ENCODE measurements at regions not wholly inside any gene's neighbourhood (a gene's known extent, or its start where the extent isn't known, plus 50 kb on each side); places are given as distances from the start of the nearest gene placed in this dataset.

DNA sequence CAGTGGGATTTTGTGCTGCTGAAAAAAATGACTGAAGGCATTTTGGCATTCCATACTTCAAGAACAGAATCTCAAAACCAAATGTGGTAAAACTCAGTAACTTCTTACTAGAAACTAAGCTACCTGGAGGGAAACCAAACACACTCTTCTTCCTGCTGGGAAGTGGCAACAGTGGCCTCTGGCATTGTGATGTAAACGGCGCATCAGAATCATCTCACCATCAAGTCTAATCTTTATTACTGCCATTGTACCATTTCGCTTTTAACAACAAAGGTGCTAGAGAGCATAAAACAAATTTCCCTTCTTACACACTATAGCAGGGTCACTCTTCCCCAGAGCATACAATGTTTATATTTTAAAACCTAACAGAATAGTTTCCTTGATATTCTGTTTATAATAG, 101.6 kb upstream of the CEP162 start:
- Histone ChIP-seq H3K27me3 (ENCODE audit: insufficient read depth, low read length) (no peaks in the 10 kb centered on the region), H3K79me2 (ENCODE audit: insufficient read depth, low read length) (no peaks in the 10 kb centered on the region), H3K36me3 (ENCODE audit: insufficient read depth, low read length) (no peaks in the 10 kb centered on the region), H3K4me2 (ENCODE audit: insufficient read depth, low read length) (no peak overlapping the region), H4K20me1 (ENCODE audit: insufficient read depth, low read length) (no peaks in the 10 kb centered on the region), H3K4me1 (ENCODE audit: insufficient read depth, low read length) (no peaks in the 10 kb centered on the region), H3K4me3 (ENCODE audit: insufficient read depth, low read length) (no peak overlapping the region), H3K27ac (ENCODE audit: low read depth, low read length) (no peak overlapping the region), H2AFZ (ENCODE audit: low read length) (peak overlapping the region; percentile 45), H3K9me3 (ENCODE audit: low read depth, low read length) (no peaks in the 10 kb centered on the region)
- TF ChIP-seq, protein P1, sequence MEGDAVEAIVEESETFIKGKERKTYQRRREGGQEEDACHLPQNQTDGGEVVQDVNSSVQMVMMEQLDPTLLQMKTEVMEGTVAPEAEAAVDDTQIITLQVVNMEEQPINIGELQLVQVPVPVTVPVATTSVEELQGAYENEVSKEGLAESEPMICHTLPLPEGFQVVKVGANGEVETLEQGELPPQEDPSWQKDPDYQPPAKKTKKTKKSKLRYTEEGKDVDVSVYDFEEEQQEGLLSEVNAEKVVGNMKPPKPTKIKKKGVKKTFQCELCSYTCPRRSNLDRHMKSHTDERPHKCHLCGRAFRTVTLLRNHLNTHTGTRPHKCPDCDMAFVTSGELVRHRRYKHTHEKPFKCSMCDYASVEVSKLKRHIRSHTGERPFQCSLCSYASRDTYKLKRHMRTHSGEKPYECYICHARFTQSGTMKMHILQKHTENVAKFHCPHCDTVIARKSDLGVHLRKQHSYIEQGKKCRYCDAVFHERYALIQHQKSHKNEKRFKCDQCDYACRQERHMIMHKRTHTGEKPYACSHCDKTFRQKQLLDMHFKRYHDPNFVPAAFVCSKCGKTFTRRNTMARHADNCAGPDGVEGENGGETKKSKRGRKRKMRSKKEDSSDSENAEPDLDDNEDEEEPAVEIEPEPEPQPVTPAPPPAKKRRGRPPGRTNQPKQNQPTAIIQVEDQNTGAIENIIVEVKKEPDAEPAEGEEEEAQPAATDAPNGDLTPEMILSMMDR (IDR thresholded peaks at IDR 0.05; ENCODE audit: extremely low read depth, low read depth, low read length) = no peak
- peak; percentile 31 for DNase-seq (ENCODE audit: insufficient read length, low spot score, missing footprints)

DNA sequence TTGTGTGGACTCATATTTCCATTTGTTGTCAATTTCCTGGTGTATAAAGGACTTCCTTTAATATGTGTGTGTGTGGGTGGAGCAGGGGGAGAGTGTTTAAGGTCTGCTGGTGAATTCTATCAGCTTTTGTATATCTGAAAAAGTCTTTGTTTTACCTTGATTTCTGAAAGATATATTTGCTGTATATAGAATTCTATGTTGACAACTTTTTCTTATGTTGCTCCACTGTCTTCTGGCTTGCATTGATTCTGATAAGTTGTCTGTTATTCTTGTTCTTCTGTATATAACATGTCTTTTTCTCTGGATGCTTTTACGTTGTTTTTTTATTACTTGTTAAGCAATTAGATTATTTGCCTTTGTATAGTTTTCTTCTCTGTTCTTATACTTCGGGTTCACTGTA, 90.0 kb upstream of the CEP162 start:
- Histone ChIP-seq H3K4me1 (ENCODE audit: insufficient read depth, low read length) (peaks cover 6% of the 10 kb centered on the region), H3K4me3 (ENCODE audit: insufficient read depth, low read length) (no peak overlapping the region), H3K27me3 (ENCODE audit: insufficient read depth, low read length) (no peaks in the 10 kb centered on the region), H3K27ac (ENCODE audit: low read depth, low read length) (no peak overlapping the region), H4K20me1 (ENCODE audit: insufficient read depth, low read length) (no peaks in the 10 kb centered on the region), H3K9me3 (ENCODE audit: low read depth, low read length) (no peaks in the 10 kb centered on the region), H3K4me2 (ENCODE audit: insufficient read depth, low read length) (no peak overlapping the region), H2AFZ (ENCODE audit: low read length) (no peak overlapping the region), H3K79me2 (ENCODE audit: insufficient read depth, low read length) (no peaks in the 10 kb centered on the region), H3K36me3 (ENCODE audit: insufficient read depth, low read length) (no peaks in the 10 kb centered on the region)
- DNase-seq (ENCODE audit: insufficient read length, low spot score, missing footprints) = no peak
- TF ChIP-seq, protein P1 (IDR thresholded peaks at IDR 0.05; ENCODE audit: extremely low read depth, low read depth, low read length) = no peak

DNA sequence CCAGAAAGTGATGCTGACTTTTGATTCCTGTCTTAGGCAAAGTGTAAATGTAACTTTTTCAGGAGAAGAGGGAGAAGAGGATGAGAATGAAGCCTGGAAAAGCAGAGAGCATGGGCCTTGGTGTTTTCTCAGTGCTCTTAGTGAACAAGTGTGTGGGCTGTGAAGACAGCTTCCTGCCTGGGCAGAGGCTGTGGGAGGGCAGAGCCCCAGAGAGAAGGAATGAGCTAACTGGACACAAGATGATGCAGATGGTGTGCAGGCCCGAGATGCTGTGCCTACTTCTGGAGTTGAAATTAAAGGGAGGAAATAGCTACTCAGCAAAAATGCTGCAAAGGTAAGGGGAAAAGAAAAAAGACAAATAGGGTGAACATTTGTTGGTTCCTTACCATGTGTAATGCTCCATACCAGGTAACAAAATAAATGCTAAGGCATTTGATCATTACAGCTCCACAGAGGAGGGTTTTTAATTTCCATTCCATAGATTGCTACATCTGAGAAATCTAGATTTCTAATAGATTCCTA, 87.0 kb upstream of the CEP162 start:
- Histone ChIP-seq H3K36me3 (ENCODE audit: insufficient read depth, low read length) (no peaks in the 10 kb centered on the region), H3K4me1 (ENCODE audit: insufficient read depth, low read length) (peaks cover 6% of the 10 kb centered on the region), H4K20me1 (ENCODE audit: insufficient read depth, low read length) (no peaks in the 10 kb centered on the region), H2AFZ (ENCODE audit: low read length) (peak overlapping the region; percentile 81), H3K79me2 (ENCODE audit: insufficient read depth, low read length) (no peaks in the 10 kb centered on the region), H3K9me3 (ENCODE audit: low read depth, low read length) (no peaks in the 10 kb centered on the region), H3K27me3 (ENCODE audit: insufficient read depth, low read length) (no peaks in the 10 kb centered on the region), H3K4me3 (ENCODE audit: insufficient read depth, low read length) (no peak overlapping the region), H3K4me2 (ENCODE audit: insufficient read depth, low read length) (peak overlapping the region; percentile 54), H3K27ac (ENCODE audit: low read depth, low read length) (no peak overlapping the region)
- TF ChIP-seq, protein P1 (IDR thresholded peaks at IDR 0.05; ENCODE audit: extremely low read depth, low read depth, low read length) = no peak
- DNase-seq (ENCODE audit: insufficient read length, low spot score, missing footprints) = no peak

DNA sequence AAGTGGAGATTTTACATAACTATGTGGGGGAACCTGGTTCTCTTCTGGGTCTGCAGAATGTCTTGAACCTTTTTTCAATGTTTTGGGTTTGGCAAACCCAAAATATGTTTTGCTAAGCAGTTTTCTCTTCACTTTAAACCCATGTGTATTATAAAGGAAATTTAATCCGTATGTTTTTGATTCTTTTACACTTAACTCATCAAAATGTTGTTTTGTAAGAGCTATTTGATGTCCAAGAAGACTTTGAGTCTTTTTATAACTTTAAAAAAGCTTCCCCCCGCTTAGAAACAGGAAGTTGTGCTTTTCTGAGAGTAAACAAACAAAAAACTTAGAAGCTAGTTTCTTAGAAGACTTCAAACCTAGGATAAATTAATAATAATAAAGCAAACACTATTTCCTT, 81.9 kb upstream of the CEP162 start:
- Histone ChIP-seq H3K4me1 (ENCODE audit: insufficient read depth, low read length) (peaks cover 2% of the 10 kb centered on the region), H3K27me3 (ENCODE audit: insufficient read depth, low read length) (no peaks in the 10 kb centered on the region), H3K4me2 (ENCODE audit: insufficient read depth, low read length) (no peak overlapping the region), H3K36me3 (ENCODE audit: insufficient read depth, low read length) (no peaks in the 10 kb centered on the region), H3K4me3 (ENCODE audit: insufficient read depth, low read length) (no peak overlapping the region), H3K27ac (ENCODE audit: low read depth, low read length) (no peak overlapping the region), H3K79me2 (ENCODE audit: insufficient read depth, low read length) (no peaks in the 10 kb centered on the region), H4K20me1 (ENCODE audit: insufficient read depth, low read length) (no peaks in the 10 kb centered on the region), H3K9me3 (ENCODE audit: low read depth, low read length) (no peaks in the 10 kb centered on the region), H2AFZ (ENCODE audit: low read length) (no peak overlapping the region)
- DNase-seq (ENCODE audit: insufficient read length, low spot score, missing footprints) = no peak
- TF ChIP-seq, protein P1 (IDR thresholded peaks at IDR 0.05; ENCODE audit: extremely low read depth, low read depth, low read length) = no peak
